Lower lobe of right lung (tissue), 2 donors: ENCODE measurements at regions not wholly inside any gene's neighbourhood (a gene's known extent, or its start where the extent isn't known, plus 50 kb on each side); places are given as distances from the start of the nearest gene placed in this dataset.
"Not testable (repeated sequence)": the region's sequence is repeated elsewhere in the genome, so short reads cannot be mapped to it uniquely, and the experiment has no call there.

Source experiments
- ATAC-seq, 2 donors: fragments of 200-7000 bp; cut with Tn5 transposase; one replicate each; pipeline ENCODE4 v1.9.1; 2020 to 2022; ENCODE audit warnings: mild to moderate bottlenecking in 2 of 2, moderate library complexity in 2 of 2
- DNase-seq: peaks from one replicate; pipeline ENCODE4 v3.0.0-alpha.2; 2020
- H3K27ac ChIP-seq: fragments of 200-600 bp; one replicate; pipeline ENCODE4 v1.8.0; 2022
- H3K27me3 ChIP-seq: fragments of 200-600 bp; one replicate; pipeline ENCODE4 v1.8.0; 2022; ENCODE audit warnings: low read depth
- H3K36me3 ChIP-seq: fragments of 200-600 bp; one replicate; pipeline ENCODE4 v1.8.0; 2022; ENCODE audit warnings: mild to moderate bottlenecking
- H3K4me1 ChIP-seq: fragments of 200-600 bp; one replicate; pipeline ENCODE4 v1.8.0; 2022
- H3K4me3 ChIP-seq: fragments of 200-600 bp; one replicate; pipeline ENCODE4 v1.8.0; 2022; ENCODE audit warnings: mild to moderate bottlenecking
- H3K9me3 ChIP-seq: fragments of 200-600 bp; one replicate; pipeline ENCODE4 v1.8.0; 2022
- intact Hi-C: fragments of 100-400 bp; cut with DNase I; formaldehyde crosslinking; loops from one replicate; pipeline ENCODE4 v1.11.0; 2022
- TF ChIP-seq, protein P1 (sequence below): fragments of 200-600 bp; IDR thresholded peaks from one replicate; pipeline ENCODE4 v1.8.0; 2022; ENCODE audit warnings: antibody characterized with exemption, mild to moderate bottlenecking
- donor health status: DM: no; HTN: yes; CAD: no; lungs with severe emphysema.

DNA sequence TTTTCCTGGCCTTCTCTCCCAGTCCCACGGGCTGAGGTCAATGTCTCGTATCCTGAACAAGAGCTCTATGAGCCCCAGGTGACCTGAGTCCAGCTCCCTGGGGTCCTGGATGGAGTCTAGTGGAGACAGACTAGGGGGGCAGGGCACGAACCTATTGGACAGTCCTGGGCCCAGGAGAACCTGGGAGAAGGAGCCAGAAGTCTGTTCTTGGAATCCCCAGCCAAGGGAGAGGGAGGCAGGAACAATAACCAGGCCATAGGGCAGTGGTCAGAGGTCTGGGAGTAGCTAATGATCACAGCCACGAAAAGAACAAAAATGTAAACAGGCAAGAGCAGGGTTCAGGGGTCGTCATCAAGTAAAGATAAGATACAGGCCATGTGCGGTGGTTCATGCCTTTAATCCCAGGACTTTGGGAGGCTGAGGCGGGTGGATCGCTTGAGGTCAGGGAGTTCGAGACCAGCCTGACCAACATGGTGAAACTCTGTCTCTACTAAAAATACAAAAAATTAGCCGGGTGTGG is 60.8 kb downstream of the COPRS start:
- Histone ChIP-seq H3K4me3 (no peak overlapping the region), H3K9me3 (no peaks in the 10 kb centered on the region), H3K27me3 (no peaks in the 10 kb centered on the region), H3K4me1 (no peaks in the 10 kb centered on the region), H3K36me3 (no peaks in the 10 kb centered on the region), H3K27ac (no peak overlapping the region)
- TF ChIP-seq, protein P1, sequence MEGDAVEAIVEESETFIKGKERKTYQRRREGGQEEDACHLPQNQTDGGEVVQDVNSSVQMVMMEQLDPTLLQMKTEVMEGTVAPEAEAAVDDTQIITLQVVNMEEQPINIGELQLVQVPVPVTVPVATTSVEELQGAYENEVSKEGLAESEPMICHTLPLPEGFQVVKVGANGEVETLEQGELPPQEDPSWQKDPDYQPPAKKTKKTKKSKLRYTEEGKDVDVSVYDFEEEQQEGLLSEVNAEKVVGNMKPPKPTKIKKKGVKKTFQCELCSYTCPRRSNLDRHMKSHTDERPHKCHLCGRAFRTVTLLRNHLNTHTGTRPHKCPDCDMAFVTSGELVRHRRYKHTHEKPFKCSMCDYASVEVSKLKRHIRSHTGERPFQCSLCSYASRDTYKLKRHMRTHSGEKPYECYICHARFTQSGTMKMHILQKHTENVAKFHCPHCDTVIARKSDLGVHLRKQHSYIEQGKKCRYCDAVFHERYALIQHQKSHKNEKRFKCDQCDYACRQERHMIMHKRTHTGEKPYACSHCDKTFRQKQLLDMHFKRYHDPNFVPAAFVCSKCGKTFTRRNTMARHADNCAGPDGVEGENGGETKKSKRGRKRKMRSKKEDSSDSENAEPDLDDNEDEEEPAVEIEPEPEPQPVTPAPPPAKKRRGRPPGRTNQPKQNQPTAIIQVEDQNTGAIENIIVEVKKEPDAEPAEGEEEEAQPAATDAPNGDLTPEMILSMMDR = no peak
- DNase-seq (no peak), ATAC-seq (no peak)
- intact Hi-C loops = no loop called here

DNA sequence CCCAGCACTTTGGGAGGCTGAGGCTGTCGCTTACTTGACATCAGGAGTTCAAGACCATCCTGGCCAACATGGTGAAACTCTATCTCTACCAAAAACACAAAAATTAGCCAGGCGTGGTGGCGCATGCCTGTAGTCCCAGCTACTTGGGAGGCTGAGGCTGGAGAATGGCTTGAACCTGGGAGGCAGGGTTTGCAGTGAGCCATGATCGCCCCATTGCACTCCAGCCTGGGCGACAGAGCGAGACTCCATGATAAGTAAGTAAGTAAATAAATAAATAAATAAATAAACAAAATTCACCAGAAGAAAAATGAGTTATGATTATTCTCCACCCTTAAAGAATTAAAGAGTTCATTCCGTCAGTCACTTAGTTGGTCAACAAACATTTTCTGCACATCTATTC is 63.1 kb downstream of the COPRS start:
- H3K9me3 ChIP-seq, DNase-seq, H3K27me3 ChIP-seq, H3K4me1 ChIP-seq, H3K4me3 ChIP-seq, H3K27ac ChIP-seq, intact Hi-C loops, ATAC-seq, H3K36me3 ChIP-seq: not testable (repeated sequence)

DNA sequence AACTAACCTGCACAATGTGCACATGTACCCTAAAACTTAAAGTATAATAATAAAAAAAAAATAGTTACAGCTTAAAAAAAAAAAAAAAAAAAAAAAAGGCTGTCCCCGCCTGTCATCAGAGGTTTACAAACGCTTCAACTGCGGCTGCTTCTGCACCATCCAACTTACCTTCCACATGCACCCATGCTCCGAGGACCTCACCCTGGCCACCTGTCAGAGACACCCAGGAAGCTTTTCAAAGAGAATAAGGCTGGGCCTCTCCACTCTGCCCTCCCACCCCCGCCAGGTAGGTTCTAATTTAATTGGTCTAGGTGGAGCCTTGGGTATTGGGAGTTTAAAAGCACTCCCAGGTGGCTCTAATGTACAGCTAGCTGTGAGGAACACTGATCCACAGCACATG is 64.9 kb downstream of the COPRS start:
- TF ChIP-seq, protein P1 = no peak
- DNase-seq = no peak
- intact Hi-C loops = no loop called here
- no peaks in the 10 kb centered on the region for H3K9me3 ChIP-seq
- no peaks in the 10 kb centered on the region for H3K27me3 ChIP-seq
- H3K4me3 ChIP-seq = no peak overlapping the region
- no peak for ATAC-seq
- no peaks in the 10 kb centered on the region for H3K4me1 ChIP-seq
- no peaks in the 10 kb centered on the region for H3K36me3 ChIP-seq
- no peak overlapping the region for H3K27ac ChIP-seq

DNA sequence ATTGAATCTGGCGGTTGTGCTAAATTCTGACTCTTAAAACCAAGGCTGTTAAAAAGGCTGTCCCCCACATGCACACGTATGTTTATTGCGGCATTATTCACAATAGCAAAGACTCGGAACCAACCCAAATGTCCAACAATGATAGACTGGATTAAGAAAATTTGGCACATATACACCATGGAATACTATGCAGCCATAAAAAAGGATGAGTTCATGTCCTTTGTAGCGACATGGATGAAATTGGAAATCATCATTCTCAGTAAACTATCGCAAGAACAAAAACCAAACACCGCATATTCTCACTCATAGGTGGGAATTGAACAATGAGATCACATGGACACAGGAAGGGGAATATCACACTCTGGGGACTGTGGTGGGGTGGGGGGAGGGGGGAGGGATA is 65.4 kb downstream of the COPRS start:
- ATAC-seq, H3K4me1 ChIP-seq, intact Hi-C loops, H3K27ac ChIP-seq, H3K27me3 ChIP-seq, H3K4me3 ChIP-seq, H3K36me3 ChIP-seq, H3K9me3 ChIP-seq, DNase-seq: not testable (repeated sequence)

DNA sequence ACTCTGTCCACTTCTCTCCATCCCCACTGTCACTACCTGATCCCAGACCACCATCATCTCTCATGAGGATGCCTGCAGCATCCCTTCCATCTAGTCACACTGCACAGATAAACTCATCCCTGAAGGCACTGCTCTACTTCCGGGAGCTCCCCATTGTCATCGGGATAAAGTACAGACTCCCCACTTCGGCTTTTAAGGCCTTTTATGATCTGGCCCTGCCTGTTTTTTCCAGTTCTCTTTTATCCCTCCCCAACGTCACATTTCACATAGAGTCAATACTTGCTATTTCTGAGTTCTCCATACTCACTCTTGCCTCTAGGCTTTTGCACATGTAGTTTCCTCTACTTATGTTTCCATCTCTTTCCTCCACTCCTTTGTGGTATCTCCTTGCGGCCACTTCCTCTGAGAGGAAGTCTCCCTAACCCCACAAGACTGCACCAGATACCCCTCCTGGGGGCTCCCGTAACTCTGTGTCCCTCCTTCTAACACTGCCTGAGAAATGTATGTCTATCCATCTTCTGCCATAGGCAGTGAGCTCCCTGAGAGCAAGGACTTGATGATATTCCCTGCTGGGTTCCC is 66.9 kb downstream of the COPRS start:
- H3K4me1 ChIP-seq = no peaks in the 10 kb centered on the region
- TF ChIP-seq, protein P1 = no peak
- ATAC-seq (no peak), DNase-seq (no peak)
- no peaks in the 10 kb centered on the region for H3K36me3 ChIP-seq
- no peaks in the 10 kb centered on the region for H3K9me3 ChIP-seq
- no peak overlapping the region for H3K4me3 ChIP-seq
- intact Hi-C loops = no loop called here
- no peaks in the 10 kb centered on the region for H3K27me3 ChIP-seq
- H3K27ac ChIP-seq = no peak overlapping the region

DNA sequence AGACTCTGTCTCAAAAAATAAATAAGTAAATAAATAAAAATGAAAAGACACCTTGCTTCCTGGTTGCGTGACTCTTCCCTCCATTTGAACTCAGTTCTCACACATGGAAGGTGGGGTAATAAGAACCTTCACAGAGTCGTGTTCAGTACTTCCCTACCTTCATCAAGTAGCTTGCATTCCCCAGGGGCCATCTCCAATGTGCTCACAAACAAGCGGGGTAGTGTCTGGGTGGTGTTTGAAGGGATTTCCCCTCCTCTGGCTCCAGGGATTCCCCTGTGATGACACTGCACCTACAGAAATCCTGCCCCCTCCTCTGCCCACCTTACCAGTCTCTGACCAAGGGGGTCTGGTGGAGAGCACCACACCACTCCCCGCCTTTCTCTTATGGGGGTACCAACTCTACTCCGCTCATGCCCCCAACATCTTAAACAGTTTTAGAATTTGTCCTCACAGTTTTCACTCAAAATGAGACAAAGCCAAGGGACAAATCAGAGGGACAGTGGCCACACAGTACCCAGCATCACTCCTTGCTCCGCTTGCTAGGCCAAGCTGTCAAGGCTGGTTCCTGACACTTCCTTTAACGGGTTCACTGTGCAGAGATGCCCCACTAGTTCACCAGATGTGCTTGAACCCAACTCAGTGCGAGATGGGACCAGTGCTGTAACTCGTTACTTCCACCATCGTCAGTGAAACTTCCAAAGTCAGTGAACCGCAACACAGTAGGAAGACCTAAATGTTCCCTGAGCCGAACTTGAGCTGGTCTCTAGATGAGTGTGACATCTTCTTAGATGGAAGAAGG is 69.1 kb downstream of the COPRS start:
- Histone ChIP-seq H3K36me3 (no peaks in the 10 kb centered on the region), H3K4me1 (no peaks in the 10 kb centered on the region), H3K4me3 (no peak overlapping the region), H3K27ac (no peak overlapping the region), H3K9me3 (no peaks in the 10 kb centered on the region), H3K27me3 (no peaks in the 10 kb centered on the region)
- DNase-seq (no peak), ATAC-seq (no peak)
- intact Hi-C loops = no loop called here
- TF ChIP-seq, protein P1 = no peak
